Activated CD8-positive, alpha-beta memory T cell treated with anti-CD3 and anti-CD28 coated beads, Interleukin-2, amount 50 U/mL, for 4 hours (primary cell): ENCODE measurements at regions not wholly inside any gene's neighbourhood (a gene's known extent, or its start where the extent isn't known, plus 50 kb on each side); places are given as distances from the start of the nearest gene placed in this dataset.

Experiments
- DNase-seq: peaks from one replicate; pipeline ENCODE4 v3.0.0-alpha.2; 2020

- no peak for DNase-seq
Measured at GRCh38 chr2:128838244-128838643, 519.6 kb upstream of the HS6ST1 start.

- DNase-seq, result no peak
Measured at GRCh38 chr2:128841803-128842202, 523.1 kb upstream of the HS6ST1 start.

DNA sequence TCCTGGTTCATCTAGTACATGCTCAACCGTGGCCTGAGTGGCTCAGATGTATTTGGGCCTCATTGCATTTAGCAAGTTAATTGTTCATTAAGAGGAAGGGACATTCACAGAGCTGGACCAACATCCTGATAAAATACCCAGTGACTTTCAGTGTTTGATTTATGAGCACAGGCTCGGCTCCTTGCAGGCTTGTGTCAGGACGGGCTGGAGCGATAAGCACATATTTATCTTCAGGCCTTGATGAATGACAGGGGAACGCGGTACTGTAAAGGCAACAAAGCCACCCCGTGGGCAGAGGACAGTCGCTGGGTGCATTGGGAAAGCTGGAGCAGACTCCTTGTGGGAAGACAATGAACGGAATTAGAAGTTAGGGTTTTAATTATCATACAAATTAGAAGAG, 548.6 kb upstream of the HS6ST1 start:
- DNase-seq, result no peak

DNA sequence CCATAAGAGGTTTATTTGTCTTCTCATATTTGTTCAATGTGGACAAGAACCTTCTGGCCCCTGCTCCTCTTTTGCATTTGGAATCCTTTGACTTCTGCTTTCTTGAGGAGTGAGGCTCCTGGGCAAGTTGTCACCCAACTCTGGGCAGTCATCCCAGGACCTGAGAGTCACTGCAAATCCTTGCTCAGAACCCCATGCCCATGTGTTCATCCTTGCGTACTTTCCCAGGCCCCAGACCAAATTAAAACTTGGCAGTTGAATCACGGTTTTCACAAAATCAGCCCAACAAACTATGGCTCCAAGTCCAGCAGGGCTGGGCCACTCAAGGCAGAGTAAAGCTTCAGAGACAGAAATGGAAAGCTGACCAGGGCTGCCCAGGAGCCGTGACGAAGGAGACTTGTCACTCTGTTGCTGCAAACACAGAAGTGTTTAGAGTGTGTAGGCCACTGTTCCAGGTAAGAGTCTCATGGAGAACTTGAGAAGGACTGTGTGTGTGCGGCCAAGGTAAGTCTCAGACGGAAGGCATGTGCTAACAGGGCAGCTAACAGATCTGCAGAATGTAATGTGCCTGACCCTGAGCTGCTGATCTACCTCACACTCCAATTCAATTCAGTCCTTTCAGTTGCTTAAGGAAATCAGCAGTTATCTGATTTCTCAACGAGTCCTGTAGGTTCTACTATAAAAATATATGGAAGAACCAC, 549.4 kb upstream of the HS6ST1 start:
- DNase-seq, result no peak

- no peak for DNase-seq
Measured at GRCh38 chr2:128868686-128869551, 550.3 kb upstream of the HS6ST1 start.

DNA sequence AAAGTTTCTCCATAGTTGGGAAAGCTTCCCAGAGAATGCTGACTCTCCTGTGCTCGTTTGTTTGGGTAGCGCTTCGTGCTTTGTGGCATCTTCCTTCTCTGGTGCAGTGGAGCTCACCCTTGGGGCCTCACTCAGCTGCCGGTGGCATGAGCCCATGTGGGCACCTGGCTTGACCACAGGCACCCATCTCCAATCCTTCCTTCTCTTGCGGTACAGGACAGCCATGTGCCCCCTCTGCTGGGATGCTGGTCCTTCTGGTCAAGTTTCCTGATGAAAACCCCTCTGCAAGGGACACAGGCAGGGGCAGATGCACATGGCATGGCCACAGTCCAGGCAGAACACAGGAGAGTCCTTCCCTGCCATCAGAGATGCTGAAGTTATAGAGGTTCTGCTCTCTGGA, 555.9 kb upstream of the HS6ST1 start:
- no peak for DNase-seq

- no peak for DNase-seq
Measured at GRCh38 chr2:128876986-128877983, 558.6 kb upstream of the HS6ST1 start.

DNA sequence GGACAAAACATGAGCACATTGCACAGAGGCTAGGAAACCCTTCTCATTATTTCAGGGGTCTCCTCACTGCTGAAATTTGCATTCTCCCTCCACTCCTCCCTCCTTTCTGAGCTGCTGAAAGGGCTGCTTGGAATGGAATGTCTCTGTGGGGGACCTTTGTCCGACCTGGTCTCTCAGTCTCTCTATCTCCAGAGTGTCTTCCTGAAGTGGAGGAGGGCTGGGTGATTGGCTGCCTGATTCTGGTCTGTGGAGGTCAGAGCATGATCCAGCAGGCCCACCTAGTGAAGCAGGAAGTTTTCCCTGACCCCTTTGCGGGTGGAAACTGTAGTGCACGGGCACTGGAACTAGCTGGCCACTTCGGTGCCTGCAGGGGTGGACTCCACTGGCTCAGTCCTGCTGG, 560.5 kb upstream of the HS6ST1 start:
- no peak for DNase-seq

- no peak for DNase-seq
Measured at GRCh38 chr2:128894896-128895295, 576.2 kb upstream of the HS6ST1 start.

DNA sequence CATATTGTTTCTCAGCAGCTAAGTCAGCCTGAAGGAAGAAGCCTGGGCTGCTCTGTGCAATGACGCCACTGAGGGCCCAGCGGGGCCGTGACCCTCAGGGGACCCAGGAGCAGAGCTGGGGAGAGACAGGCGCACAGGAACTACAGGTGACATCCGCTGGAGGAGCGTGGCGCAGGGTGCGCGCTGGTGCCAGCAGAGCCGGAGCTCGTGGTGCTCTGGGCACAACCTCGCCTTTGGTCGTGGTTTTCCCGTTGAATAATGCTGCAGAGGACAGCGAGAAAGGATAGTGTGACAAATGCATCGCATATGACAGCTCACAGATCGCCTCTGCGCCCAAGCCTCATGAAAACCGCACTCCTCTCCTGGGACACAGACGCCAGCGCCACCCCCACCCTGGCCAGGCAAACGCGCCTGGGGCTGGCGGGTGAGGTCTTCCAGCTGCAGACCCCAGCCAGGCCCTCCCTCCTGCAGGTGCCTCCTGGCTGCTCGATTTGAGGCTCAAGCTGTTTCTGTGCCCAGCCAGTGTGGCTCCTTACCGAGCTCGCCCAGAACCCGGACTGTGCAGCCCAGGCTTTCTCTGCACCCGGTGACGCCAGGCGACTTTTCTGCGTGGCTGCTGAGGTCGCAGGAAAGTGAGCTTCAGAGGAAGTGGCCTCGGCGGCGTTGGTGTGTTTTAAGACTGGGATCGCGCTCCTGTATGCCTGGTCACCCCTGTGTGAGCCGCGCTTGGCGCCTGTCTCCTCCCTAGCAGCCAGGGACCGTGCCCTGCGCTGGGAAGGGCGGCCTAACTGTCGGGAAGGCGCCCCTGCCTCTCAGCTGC, 583.1 kb upstream of the HS6ST1 start:
- no peak for DNase-seq

GRCh38 chr2:128903637-128904036, 585.0 kb upstream of the HS6ST1 start:
- DNase-seq, result no peak

DNA sequence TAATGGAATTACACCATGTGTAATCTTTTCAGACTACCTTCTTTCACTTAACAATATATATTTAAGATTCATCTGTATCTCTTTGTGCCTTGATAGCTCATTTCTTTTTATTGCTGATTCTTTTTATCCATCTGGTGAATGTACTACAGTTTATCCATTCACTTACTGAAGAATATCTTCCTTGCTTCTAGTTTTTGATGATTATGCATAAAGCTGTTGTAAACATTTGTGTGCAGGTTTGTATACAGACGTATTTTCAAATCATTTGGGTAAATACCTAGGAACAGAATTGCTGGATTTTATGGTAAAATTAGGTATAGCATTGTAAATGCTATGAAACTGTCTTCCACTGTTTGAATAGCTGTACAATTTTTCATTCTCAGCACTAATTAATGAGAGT, 592.6 kb upstream of the HS6ST1 start:
- no peak for DNase-seq

DNA sequence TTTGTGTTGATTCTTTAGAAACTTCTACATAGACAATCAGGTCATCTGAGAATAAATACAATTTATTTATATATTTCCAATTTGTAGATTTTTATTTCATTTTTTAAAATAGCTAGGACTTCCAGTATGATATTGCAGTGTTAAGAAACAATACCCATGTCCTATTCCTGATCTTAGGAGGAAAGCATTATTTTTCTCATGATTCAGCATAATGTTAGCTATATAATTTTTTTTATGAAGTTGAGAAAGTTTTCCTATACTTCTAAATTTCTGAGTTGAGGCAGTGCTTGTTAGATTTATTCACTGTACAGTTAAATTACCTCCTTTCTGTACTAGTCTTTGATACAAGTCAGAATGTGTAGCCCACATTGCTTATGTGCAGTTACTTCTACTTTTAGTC, 595.7 kb upstream of the HS6ST1 start:
- no peak for DNase-seq

DNA sequence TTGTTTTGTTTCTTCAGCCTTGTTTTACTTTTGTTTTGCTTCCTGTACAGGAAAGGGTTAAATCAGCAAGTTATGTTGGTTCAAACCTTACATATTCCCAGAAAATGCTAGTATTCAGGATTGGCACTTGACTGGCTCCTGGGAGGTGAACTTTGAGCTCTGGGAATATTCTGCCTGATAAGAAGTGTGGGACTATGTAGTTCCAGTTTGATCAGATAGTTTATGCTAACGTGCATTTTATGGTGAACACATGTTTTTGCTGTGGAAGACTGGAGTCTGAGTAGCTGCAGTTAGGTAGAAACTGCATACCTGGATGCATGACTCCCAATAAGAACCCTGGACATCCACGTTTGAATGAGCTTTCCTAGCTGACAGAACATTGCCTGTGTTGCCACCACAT, 603.1 kb upstream of the HS6ST1 start:
- no peak for DNase-seq

- DNase-seq, result no peak
Measured at GRCh38 chr2:128922154-128922553, 603.5 kb upstream of the HS6ST1 start.

DNA sequence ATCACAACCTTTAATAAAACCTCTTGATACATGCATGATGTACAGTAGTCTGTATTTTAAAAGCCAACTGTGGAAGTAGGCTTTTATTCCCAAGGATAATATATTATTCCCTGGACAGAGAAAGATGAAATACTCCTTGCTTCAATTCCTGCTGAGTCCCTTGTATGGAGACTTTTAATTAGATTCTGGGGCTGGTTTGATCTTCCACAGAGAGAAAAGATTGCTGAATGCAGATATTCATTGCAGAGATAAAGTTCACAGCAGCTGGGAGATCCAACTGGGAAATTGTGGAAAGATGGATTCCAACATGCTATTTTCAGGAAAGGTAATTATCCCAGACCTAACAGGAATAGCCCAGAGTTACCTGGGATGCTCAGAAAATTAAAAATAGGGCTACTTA, 607.0 kb upstream of the HS6ST1 start:
- no peak for DNase-seq

GRCh38 chr2:128930101-128930500, 611.4 kb upstream of the HS6ST1 start:
- no peak for DNase-seq

- DNase-seq, result no peak
Measured at GRCh38 chr2:128940378-128940777, 621.7 kb upstream of the HS6ST1 start.

DNA sequence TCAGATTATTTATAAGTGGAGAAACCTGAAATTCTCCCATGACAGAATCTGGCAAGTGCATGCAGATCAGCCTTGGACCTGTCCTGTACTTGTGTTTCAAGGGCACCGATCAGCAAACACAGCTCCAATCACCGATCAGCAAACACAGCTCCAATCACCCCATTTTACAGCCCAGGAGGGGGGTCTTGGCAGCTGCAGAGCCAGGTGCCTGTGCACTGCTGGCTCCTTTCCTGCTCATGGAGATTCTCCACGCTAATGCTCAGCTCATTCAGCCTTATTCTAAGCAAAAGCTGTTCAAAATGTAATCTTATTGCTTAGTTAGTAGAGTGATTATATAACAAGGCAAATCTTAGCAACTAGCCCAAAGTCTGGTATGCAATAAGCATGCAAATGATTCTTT, 623.1 kb upstream of the HS6ST1 start:
- DNase-seq, result no peak

DNA sequence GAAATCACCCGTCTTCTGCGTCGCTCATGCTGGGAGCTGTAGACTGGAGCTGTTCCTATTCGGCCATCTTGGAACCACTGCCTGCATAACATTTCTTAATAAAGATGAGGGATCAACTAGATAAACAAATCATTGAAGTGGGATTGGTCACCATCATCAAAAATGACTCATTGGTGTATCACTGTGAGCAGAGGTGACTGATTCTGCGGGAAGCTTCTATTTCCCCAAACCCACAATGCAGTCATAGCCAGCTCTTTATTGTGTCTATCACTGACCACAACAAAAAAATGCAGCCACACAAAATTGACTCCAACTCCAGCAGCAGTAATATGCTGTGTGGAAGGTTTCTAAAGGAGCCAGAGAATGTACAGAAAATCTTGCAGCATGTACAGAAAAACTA, 630.7 kb upstream of the HS6ST1 start:
- DNase-seq, result no peak

DNA sequence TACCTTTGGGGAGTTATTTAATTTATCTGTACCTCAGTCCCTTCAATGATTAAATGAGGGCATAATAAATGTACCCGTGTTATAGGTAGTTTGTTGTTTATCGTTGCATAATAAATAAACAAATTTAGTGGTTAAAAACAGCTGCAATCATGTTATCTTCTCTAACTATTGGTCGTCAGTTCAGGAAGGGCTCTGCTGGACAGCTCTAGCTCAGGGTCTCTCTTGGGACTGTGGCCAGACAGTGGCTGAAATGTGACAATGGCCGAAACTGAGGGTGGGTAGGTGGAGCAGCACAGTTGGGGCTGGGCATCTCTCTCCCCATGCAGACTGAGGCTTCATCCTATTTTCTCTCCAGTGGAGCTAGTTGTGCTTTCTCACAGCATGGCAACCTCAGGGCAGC, 632.1 kb upstream of the HS6ST1 start:
- no peak for DNase-seq

- no peak for DNase-seq
Measured at GRCh38 chr2:128958241-128958640, 639.6 kb upstream of the HS6ST1 start.
